HG03066 (cell line): ENCODE measurements at regions not wholly inside any gene's neighbourhood (a gene's known extent, or its start where the extent isn't known, plus 50 kb on each side); places are given as distances from the start of the nearest gene placed in this dataset.
"Not testable (repeated sequence)": the region's sequence is repeated elsewhere in the genome, so short reads cannot be mapped to it uniquely, and the experiment has no call there.

Source experiments
- ATAC-seq: cut with Tn5 transposase; IDR thresholded peaks from one replicate; pipeline ENCODE4 v1.9.1; 2021; ENCODE audit warnings: low read depth; ENCODE audit not compliant: unreplicated experiment

GRCh38 chrX:45842926-45843315 is 642.2 kb upstream of the DIPK2B start:
- no peak for ATAC-seq

DNA sequence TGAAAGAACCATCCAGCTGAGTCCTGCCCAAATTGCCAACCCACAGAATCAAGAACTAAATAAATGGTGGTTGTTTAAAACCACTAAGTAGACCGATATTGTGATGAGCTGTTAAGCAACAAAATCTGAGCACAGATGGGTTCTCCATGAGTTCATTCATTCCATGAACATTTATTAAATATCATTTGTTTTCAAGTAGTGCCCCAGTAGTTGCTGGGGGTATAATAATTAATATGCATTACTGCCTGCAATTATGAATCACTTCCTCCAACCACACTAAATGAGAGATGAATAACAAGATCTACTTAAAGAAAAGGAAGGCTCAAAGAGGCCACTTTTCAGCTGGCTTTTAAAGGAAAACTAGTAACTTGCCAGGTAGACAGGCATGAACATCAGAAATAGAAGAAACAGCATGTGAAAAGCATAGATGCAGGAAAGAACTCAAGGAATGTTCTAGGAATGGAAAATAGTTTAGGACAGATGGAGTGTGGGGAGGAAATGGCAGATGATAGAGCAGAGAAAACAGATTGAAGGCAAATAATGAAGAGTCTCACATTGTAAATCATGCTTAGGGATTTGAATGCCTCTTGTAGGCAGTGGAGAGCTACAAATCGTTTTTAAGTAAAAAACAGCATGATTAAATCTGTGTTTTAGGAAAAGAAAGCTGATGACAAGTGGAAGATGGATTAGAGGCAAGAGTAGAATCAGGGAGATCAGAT is 641.7 kb upstream of the DIPK2B start:
- no peak for ATAC-seq

GRCh38 chrX:45840411-45840950 is 639.8 kb upstream of the DIPK2B start:
- no peak for ATAC-seq

DNA sequence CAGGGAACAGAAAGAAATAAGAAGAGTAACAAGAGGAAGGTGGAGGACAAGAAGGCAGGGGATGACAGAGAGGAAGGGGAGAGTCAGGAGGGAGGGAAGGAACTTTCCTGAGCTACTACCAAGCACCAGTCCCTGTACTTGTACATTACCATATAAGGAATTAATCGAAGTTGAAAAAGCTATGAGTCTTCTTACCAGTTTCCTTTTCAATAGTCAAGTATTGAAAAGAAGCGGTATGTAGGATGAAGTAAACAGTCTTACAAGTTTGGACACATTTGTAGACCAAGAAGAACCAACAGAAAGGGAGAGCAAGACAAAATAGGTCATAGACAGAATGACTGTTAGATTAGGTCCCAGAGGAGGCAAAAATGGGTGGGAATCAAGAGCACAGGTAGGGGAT is 629.7 kb upstream of the DIPK2B start:
- ATAC-seq: no peak

DNA sequence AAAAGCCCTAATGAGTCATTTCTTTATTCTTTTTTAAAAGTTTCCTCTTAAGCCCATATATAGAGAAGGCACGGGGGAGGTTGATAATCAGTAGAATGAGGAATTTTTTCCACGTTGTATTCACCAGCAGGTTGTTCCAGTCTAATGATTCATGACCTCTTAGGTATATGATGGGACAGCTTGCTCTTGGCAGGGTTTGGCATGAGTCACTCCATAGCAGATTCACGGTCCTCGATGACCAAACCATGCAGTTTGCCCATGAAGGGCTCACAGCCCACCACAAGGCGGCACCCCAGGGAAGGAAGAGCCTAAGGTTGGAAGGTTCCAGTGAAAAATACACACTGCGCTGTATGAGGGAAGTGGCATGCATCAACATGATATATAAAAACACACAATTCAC is 623.8 kb upstream of the DIPK2B start:
- no peak for ATAC-seq

- no peak for ATAC-seq
Measured at GRCh38 chrX:45823536-45823935, 622.9 kb upstream of the DIPK2B start.

- ATAC-seq: no peak
Measured at GRCh38 chrX:45822124-45822523, 621.4 kb upstream of the DIPK2B start.

GRCh38 chrX:45818913-45819312 is 618.2 kb upstream of the DIPK2B start:
- no peak for ATAC-seq

- no peak for ATAC-seq
Measured at GRCh38 chrX:45815441-45815840, 614.8 kb upstream of the DIPK2B start.

DNA sequence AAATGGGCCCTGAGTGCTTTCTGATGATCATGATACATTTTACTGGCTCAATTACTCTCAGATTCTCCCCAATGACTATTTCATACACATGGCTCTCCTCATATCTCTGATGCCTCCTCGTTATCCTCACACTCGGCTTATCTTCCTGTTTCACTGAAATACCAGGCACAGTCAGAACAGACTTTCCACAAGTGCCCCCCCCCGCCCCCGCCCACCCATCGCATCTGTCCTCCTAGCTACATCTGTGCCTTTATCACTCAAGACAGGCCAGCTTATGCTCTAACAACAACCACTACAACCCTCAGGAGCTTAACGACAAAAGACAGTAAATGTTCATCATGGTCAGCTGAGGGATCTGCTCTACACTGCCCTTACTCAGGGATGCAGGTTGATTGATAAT is 610.6 kb upstream of the DIPK2B start:
- ATAC-seq: no peak

DNA sequence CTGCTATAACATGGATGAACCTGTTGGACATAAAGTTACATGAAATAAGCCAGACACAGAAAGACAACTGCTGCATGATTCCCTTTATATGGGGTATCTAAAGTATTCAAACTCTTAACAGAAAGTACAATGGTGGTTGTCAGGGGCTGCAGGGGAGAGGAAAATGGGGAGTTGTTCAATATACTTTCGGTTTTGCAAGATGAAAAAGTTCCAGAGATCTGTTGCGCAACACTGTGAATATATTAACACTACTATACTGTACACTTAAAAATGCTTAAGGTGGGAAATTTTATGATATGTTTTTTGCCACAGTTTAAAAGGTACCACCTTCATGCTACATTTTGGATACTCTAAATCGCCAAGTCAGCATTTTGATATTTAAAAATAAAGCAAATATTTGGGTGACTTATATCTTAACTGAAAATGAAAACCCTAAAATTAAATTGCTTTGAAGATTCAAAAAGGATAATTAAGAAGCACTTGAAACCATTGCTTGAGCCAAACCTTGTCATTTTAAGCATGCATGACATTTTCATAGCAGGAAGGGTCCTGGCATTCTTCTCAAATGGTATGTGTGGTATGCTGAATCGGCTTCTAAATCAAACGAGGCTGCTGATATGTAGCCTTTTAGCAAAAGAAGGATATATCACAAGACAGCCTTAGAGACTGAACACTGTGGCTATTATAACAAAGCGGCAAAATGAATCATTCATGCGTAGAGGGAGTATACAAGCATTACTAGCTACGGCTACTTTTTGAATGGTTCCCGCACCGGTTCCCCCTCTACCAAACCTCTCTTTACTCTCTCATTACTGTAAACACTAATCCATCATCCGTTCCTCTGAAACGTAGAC is 607.1 kb upstream of the DIPK2B start:
- ATAC-seq: no peak

GRCh38 chrX:45806410-45807121 is 605.9 kb upstream of the DIPK2B start:
- ATAC-seq: peak; percentile 51

- ATAC-seq: no peak
Measured at GRCh38 chrX:45804276-45804675, 603.6 kb upstream of the DIPK2B start.

DNA sequence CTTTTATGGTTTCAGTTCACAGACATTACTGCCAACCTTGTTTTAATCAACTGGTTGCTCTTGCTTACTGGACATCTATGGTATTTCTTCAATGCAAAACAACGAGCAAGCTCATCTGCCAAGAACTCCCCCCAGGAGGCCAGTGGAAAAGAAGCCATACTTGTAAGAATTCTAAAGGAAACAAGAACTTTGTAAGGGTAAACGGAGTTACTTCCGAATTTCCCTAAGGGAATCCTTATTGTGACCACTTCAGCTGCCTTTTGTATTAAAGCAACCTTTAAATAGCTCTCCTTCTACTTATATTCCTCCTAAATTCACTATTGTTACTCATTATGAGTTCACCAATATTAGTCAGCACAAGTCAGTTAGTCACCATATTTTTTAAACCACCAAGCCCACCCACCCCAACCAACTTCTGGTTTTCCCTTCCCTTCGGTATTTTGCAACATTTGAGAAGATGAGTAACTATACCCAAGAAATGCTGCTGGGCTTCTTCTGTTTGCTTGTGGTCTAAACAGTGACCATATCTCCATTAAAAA is 602.8 kb upstream of the DIPK2B start:
- no peak for ATAC-seq

- peak; percentile 57 for ATAC-seq
Measured at GRCh38 chrX:45801554-45801953, 600.9 kb upstream of the DIPK2B start.

GRCh38 chrX:45800746-45801453 is 600.2 kb upstream of the DIPK2B start:
- ATAC-seq: not testable (repeated sequence)

DNA sequence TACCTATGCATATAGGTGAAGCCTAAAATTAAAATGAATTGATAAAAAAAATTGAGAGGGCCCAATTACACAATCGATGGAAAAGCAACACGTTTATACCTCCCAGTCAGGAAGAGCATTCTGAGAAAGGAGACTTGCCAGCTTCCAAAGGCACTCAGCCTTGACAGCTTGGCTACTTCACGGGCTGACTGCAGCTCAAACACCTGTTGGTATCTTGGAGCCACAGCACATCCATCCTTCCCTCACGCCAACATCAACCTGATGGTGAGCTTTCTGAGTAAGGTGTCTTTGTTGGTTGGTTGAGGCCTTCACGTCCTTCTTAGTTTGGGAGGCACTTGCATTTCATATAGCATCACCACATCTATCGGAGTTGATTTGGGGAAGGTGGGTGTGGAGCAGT is 598.9 kb upstream of the DIPK2B start:
- ATAC-seq: no peak

DNA sequence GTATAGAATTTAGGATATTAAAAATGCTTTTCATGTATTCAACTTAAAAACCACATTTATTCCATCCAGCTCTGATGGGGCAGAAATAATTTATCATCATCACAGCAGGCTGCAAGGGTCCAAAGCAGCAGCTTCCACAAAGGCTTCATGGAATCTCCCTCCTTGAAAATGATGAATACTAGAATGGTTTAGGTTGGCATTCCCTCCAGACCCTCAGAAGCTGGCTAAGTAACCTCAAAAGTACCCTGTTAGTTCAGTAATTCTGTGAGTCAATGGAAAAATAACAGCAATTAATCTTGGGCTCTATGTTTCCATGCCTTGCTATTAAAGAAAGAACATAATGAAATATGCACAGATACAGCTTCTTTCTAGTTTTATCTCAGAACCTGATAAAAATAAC is 594.9 kb upstream of the DIPK2B start:
- no peak for ATAC-seq

- no peak for ATAC-seq
Measured at GRCh38 chrX:45794995-45795337, 594.3 kb upstream of the DIPK2B start.

- ATAC-seq: no peak
Measured at GRCh38 chrX:45794323-45794994, 593.8 kb upstream of the DIPK2B start.
